ENCODE measurements at regions not wholly inside any gene's neighbourhood (a gene's known extent, or its start where the extent isn't known, plus 50 kb on each side); places are given as distances from the start of the nearest gene placed in this dataset.

DNA sequence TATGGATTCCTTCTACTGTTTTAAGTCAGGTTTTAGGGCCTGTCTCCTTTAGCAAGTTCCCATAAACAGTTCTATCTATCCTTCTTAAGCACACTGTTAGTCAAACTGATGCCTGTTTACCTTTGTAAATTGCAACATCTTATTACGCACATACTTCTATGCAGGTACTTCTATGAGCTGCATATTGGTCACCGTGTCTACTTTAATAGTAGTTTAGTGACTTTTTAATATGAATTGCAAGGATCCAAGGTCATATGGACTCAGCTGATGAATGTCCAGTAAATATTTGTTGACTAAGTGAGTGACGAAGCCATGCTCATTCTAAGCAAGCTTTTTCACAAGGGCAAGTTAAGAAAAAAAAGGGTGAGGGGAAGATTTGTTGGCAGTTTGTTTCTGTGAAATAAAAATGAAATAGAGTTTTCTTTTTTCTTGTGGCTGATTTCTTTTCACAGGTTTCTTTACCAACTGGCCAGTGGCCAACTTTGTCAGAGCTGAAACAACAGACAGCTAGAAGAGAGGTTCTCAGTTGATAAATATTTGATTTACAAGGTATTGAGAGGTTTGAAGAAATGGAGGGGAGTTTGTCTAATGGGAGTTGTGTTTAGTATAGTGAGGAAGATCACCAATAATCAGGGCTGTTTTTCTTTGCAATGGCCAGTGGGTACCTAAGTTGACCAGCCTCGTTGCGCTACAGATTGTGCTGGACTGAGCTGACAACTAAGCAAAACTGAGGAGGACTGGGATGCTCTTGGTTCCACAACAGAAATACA lies 141.1 kb downstream of the SLC15A5 start:
- Histone ChIP-seq H3K4me3 (ENCODE audit: low read depth in 2 of 2, low read length in 2 of 2) (no peak overlapping the region), H3K27ac (ENCODE audit: low read length) (no peak overlapping the region), H3K4me1 (ENCODE audit: control insufficient read depth, insufficient read depth, low read length) (no peaks in the 10 kb centered on the region), H3K36me3 (ENCODE audit: control insufficient read depth, insufficient read depth, low read length) (no peaks in the 10 kb centered on the region), H3K9me3 (ENCODE audit: control insufficient read depth, insufficient read depth, low read depth, low read length) (no peaks in the 10 kb centered on the region), H3K27me3 (ENCODE audit: control insufficient read depth, insufficient read depth, low read length) (no peaks in the 10 kb centered on the region)
- no peak for DNase-seq (ENCODE audit: low read depth, low spot score)
- in situ Hi-C loops (cut with HindIII; ENCODE audit: low pct_unique_long_range_greater_than_20kb, low sequenced_read_pairs) (no loop called here), intact Hi-C loops (cut with micrococcal nuclease; ENCODE audit: unreplicated experiment) (no loop called here)
- CTCF ChIA-PET, result no interaction called here
- ATAC-seq, result no peak
- no TSS peak for BruUV-seq (replicated peaks)
- POLR2A ChIA-PET, result no interaction called here
- TF ChIP-seq TCF7L2 (IDR thresholded peaks at IDR 0.05; ENCODE audit: low read depth, low read length) (no peak), SIN3A (IDR thresholded peaks at IDR 0.05; ENCODE audit: borderline replicate concordance, insufficient read depth, low read depth, low read length) (no peak), POLR2AphosphoS5 (IDR thresholded peaks at IDR 0.05; ENCODE audit: low read depth, low read length) (no peak)
- TF ChIP-seq, protein P1, sequence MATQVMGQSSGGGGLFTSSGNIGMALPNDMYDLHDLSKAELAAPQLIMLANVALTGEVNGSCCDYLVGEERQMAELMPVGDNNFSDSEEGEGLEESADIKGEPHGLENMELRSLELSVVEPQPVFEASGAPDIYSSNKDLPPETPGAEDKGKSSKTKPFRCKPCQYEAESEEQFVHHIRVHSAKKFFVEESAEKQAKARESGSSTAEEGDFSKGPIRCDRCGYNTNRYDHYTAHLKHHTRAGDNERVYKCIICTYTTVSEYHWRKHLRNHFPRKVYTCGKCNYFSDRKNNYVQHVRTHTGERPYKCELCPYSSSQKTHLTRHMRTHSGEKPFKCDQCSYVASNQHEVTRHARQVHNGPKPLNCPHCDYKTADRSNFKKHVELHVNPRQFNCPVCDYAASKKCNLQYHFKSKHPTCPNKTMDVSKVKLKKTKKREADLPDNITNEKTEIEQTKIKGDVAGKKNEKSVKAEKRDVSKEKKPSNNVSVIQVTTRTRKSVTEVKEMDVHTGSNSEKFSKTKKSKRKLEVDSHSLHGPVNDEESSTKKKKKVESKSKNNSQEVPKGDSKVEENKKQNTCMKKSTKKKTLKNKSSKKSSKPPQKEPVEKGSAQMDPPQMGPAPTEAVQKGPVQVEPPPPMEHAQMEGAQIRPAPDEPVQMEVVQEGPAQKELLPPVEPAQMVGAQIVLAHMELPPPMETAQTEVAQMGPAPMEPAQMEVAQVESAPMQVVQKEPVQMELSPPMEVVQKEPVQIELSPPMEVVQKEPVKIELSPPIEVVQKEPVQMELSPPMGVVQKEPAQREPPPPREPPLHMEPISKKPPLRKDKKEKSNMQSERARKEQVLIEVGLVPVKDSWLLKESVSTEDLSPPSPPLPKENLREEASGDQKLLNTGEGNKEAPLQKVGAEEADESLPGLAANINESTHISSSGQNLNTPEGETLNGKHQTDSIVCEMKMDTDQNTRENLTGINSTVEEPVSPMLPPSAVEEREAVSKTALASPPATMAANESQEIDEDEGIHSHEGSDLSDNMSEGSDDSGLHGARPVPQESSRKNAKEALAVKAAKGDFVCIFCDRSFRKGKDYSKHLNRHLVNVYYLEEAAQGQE (IDR thresholded peaks at IDR 0.05; ENCODE audit: insufficient read depth in 1 of 2, low read depth in 2 of 2, low read length in 1 of 2), result no peak
- TF ChIP-seq, protein P2, sequence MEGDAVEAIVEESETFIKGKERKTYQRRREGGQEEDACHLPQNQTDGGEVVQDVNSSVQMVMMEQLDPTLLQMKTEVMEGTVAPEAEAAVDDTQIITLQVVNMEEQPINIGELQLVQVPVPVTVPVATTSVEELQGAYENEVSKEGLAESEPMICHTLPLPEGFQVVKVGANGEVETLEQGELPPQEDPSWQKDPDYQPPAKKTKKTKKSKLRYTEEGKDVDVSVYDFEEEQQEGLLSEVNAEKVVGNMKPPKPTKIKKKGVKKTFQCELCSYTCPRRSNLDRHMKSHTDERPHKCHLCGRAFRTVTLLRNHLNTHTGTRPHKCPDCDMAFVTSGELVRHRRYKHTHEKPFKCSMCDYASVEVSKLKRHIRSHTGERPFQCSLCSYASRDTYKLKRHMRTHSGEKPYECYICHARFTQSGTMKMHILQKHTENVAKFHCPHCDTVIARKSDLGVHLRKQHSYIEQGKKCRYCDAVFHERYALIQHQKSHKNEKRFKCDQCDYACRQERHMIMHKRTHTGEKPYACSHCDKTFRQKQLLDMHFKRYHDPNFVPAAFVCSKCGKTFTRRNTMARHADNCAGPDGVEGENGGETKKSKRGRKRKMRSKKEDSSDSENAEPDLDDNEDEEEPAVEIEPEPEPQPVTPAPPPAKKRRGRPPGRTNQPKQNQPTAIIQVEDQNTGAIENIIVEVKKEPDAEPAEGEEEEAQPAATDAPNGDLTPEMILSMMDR (IDR thresholded peaks at IDR 0.05), result no peak

DNA sequence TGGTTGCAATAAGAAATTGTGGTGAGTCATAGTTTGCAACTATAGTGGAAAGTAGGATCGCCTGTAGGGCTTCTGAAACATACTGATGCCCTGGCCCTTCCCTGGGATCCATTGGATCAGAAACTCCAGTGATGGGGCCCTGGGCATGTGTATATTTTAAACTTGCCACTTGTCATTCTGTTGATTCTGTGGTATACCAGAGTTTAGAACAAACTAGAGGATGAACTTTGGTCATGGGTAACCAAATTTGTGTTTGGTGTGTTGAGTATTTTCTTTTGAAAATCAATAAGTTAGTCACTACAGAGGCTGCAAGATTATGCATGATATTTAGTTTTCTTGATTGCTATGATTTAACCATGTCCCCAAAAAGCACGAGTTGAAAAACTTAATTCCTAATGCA lies 142.2 kb downstream of the SLC15A5 start:
- Histone ChIP-seq H3K27ac (ENCODE audit: low read length) (no peak overlapping the region), H3K27me3 (ENCODE audit: control insufficient read depth, insufficient read depth, low read length) (no peaks in the 10 kb centered on the region), H3K36me3 (ENCODE audit: control insufficient read depth, insufficient read depth, low read length) (no peaks in the 10 kb centered on the region), H3K9me3 (ENCODE audit: control insufficient read depth, insufficient read depth, low read depth, low read length) (no peaks in the 10 kb centered on the region), H3K4me1 (ENCODE audit: control insufficient read depth, insufficient read depth, low read length) (no peaks in the 10 kb centered on the region), H3K4me3 (ENCODE audit: low read depth in 2 of 2, low read length in 2 of 2) (no peak overlapping the region)
- intact Hi-C loops (cut with micrococcal nuclease; ENCODE audit: unreplicated experiment), result no loop called here
- in situ Hi-C loops (cut with HindIII; ENCODE audit: low pct_unique_long_range_greater_than_20kb, low sequenced_read_pairs), result no loop called here
- no TSS peak for BruUV-seq (replicated peaks)
- no peak for ATAC-seq
- ChIA-PET POLR2A (no interaction called here), CTCF (no interaction called here)
- no peak for DNase-seq (ENCODE audit: low read depth, low spot score)
- TF ChIP-seq SIN3A (IDR thresholded peaks at IDR 0.05; ENCODE audit: borderline replicate concordance, insufficient read depth, low read depth, low read length), result no peak
- TF ChIP-seq POLR2AphosphoS5 (IDR thresholded peaks at IDR 0.05; ENCODE audit: low read depth, low read length), result no peak
- TF ChIP-seq, protein P1 (IDR thresholded peaks at IDR 0.05; ENCODE audit: insufficient read depth in 1 of 2, low read depth in 2 of 2, low read length in 1 of 2), result no peak
- no peak for TF ChIP-seq TCF7L2 (IDR thresholded peaks at IDR 0.05; ENCODE audit: low read depth, low read length)
- TF ChIP-seq, protein P2 (IDR thresholded peaks at IDR 0.05), result no peak
